IMR-90 (cell line): ENCODE measurements at regions not wholly inside any gene's neighbourhood (a gene's known extent, or its start where the extent isn't known, plus 50 kb on each side); places are given as distances from the start of the nearest gene placed in this dataset.

Experiments
- CTCF ChIP-seq: conservative IDR thresholded peaks from 2 replicates; pipeline ENCODE4 v1.5.1; 2012; ENCODE audit warnings: mild to moderate bottlenecking, low read depth, low read length, improper control_type of control experiment
- MAFK ChIP-seq: IDR thresholded peaks from 2 replicates; pipeline ENCODE4 v1.6.1; 2012; ENCODE audit warnings: low read depth, low read length, improper control_type of control experiment
- POLR2A ChIP-seq: IDR thresholded peaks from 2 replicates; pipeline ENCODE4 v1.6.1; 2012; ENCODE audit warnings: mild to moderate bottlenecking, low read depth, low read length
- RCOR1 ChIP-seq: IDR thresholded peaks from 2 replicates; pipeline ENCODE4 v1.6.1; 2012; ENCODE audit warnings: mild to moderate bottlenecking, low read length, improper control_type of control experiment; ENCODE audit not compliant: insufficient replicate concordance
- SMC3 ChIP-seq: fragments of 150-350 bp; IDR thresholded peaks from 2 replicates; pipeline ENCODE4 v1.6.1; 2016; ENCODE audit warnings: low read depth, mild to moderate bottlenecking, antibody characterized with exemption, low read length, moderate library complexity

DNA sequence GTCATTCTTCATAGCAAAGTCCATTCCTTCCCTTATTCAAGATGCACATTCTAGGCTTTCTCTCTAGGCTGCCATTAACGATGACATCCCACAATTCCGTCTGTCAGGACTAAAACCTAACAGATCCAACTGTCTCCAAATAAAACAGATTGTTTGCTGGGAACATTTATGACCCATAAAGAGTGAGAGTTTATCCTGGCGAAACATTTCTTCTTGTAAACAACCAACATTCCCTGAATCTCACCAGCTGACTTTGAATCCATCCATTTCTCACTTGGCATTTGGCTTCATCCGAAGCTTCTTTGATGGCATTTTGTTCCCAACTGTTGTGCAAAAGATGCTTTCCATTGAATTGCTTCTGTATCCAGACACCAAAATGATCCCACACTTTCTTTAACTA, 93.1 kb downstream of the OLIG3 start:
- TF ChIP-seq CTCF, result no peak
- TF ChIP-seq RCOR1, result no peak
- no peak for TF ChIP-seq POLR2A
- TF ChIP-seq MAFK, result no peak
- no peak for TF ChIP-seq SMC3
